A673 (cell line): ENCODE measurements at regions not wholly inside any gene's neighbourhood (a gene's known extent, or its start where the extent isn't known, plus 50 kb on each side); places are given as distances from the start of the nearest gene placed in this dataset.

Experiments used
- BruUV-seq: library from RNA; stranded (reverse); fragments of 400-500 nt; replicated peaks from 2 replicates; lab custom pipeline; 2021; lab: Mats Ljungman, UMichigan
- CTCF ChIA-PET: fragments of 300-600 bp; sonication (Branson Sonifier 250); formaldehyde crosslinking; loops from one replicate; lab custom pipeline; 2022; ENCODE audit warnings: antibody characterized with exemption; lab: Charles Lee
- POLR2A ChIA-PET: fragments of 300-600 bp; sonication (Branson Sonifier 250); formaldehyde crosslinking; loops from one replicate; lab custom pipeline; 2022; ENCODE audit warnings: antibody characterized with exemption; ENCODE audit not compliant: low non-redundant PET; lab: Charles Lee
- DNase-seq: peaks from one replicate; pipeline ENCODE4 v3.0.0-alpha.2; 2015; ENCODE audit warnings: low spot score
- H3K27ac ChIP-seq: fragments of 200-600 bp; sonication (generic); 2 replicates; pipeline ENCODE4 v1.5.1; 2016; ENCODE audit warnings: mixed run types, low read depth, mild to moderate bottlenecking, mixed read lengths, antibody characterized with exemption, low read length; ENCODE audit not compliant: poor library complexity, severe bottlenecking
- H3K27me3 ChIP-seq: fragments of 200-600 bp; sonication (generic); replicated peaks from 2 replicates; pipeline ENCODE4 v1.6.1; 2017; ENCODE audit warnings: mixed run types, low read depth, mild to moderate bottlenecking, mixed read lengths, antibody characterized with exemption, low read length; ENCODE audit not compliant: insufficient read depth, poor library complexity
- H3K36me3 ChIP-seq: fragments of 200-600 bp; sonication (generic); 2 replicates; pipeline ENCODE4 v1.6.1; 2016; ENCODE audit warnings: mixed run types, mild to moderate bottlenecking, mixed read lengths, antibody characterized with exemption, low read length; ENCODE audit not compliant: insufficient read depth, poor library complexity, severe bottlenecking
- H3K4me1 ChIP-seq: fragments of 200-600 bp; sonication (generic); 2 replicates; pipeline ENCODE4 v1.6.1; 2017; ENCODE audit warnings: mixed run types, mild to moderate bottlenecking, mixed read lengths, antibody characterized with exemption, low read length; ENCODE audit not compliant: insufficient read depth, poor library complexity, severe bottlenecking
- H3K4me3 ChIP-seq: fragments of 200-600 bp; sonication (generic); 2 replicates; pipeline ENCODE4 v1.5.1; 2016; ENCODE audit warnings: low read depth, mixed run types, mild to moderate bottlenecking, mixed read lengths, low read length; ENCODE audit not compliant: poor library complexity, severe bottlenecking
- H3K9me3 ChIP-seq: fragments of 200-600 bp; sonication (generic); 2 replicates; pipeline ENCODE4 v1.6.1; 2016; ENCODE audit warnings: mixed run types, low read depth, mild to moderate bottlenecking, mixed read lengths, antibody characterized with exemption, low read length; ENCODE audit not compliant: poor library complexity, severe bottlenecking
- CTCF ChIP-seq: fragments of 300-800, 200-600 bp; sonication (generic); conservative IDR thresholded peaks from 2 replicates; pipeline ENCODE4 v1.5.1; 2017; ENCODE audit warnings: low read depth, mild to moderate bottlenecking, antibody characterized with exemption, low read length, moderate library complexity, mixed read lengths
- EZH2 ChIP-seq: fragments of 200-600 bp; sonication (generic); IDR thresholded peaks from 2 replicates; pipeline ENCODE4 v1.6.1; 2017; ENCODE audit warnings: borderline replicate concordance, low read depth, mild to moderate bottlenecking, mixed read lengths, antibody characterized with exemption, low read length; ENCODE audit not compliant: poor library complexity, severe bottlenecking
- intact Hi-C: fragments of 100-400 bp; cut with micrococcal nuclease; formaldehyde crosslinking; loops from one replicate; pipeline ENCODE4 v1.10.0; 2022; ENCODE audit not compliant: unreplicated experiment

DNA sequence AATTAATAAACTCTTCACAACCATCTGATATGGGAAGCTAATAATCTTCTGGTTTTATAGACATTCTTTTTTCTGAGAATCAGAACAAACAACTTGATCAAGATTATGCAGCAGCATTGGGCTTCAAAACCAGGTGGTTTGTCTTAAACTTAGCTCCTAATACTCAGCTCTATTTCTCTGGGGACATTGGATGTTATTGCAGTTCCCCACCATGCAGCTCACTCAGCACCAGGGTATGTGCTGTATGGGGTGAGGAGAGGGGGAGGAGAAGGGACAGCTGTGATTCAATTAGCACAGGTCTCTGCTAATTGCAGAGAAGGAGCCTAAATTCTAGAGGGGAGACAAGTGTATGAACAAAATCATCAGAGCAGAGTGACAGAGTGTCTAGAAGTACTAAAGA, 210.7 kb upstream of the TNC start:
- BruUV-seq: no TSS peak
- Histone ChIP-seq H3K36me3 (no peaks in the 10 kb centered on the region), H3K27ac (no peak overlapping the region), H3K9me3 (no peaks in the 10 kb centered on the region), H3K4me1 (peaks cover 4% of the 10 kb centered on the region), H3K4me3 (no peak overlapping the region), H3K27me3 (no peaks in the 10 kb centered on the region)
- TF ChIP-seq CTCF: no peak
- no peak for TF ChIP-seq EZH2
- DNase-seq: no peak
- intact Hi-C loops: no loop called here
- ChIA-PET POLR2A (no interaction called here), CTCF (no interaction called here)

DNA sequence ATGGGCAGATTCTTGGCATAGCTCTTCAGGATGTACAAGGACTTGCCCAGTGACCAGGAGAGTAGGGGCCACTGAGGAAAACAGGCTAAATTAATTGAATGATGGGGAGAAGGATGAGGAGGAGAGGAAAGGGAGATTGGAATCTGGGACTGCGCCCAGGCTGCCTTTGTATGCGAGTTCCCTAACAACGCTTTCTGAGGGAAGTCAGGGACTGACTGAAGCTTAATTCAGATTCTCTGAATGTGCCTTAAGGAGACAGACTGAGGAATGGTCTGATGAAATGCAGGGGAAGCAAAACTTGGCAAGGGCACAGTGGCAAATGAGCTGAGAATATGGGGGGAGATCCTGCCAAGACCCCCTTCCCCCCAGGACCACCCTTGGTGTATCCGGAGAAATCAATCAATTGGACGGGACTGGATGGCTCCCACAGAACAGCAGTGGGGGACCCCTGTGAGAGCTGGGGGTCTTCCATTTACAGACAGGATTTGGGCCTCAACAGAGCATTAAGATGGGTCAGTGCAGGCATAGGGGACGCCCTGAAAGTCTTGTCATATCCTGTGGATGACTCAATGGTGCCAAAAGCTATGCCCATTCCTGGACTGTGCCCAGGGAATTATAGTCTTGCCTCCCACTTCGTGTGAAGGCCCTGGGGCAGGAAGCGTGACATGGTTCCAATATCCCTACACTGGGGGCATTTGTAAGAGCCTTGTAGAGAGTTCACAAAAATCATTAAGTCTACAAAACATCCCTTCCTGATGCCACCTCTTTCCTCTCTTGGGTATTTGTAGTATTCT, 215.5 kb upstream of the TNC start:
- Histone ChIP-seq H3K27ac (no peak overlapping the region), H3K36me3 (no peaks in the 10 kb centered on the region), H3K4me1 (peaks cover under 1% of the 10 kb centered on the region), H3K27me3 (no peaks in the 10 kb centered on the region), H3K4me3 (no peak overlapping the region), H3K9me3 (peaks cover 5% of the 10 kb centered on the region)
- CTCF ChIA-PET: no interaction called here
- TF ChIP-seq EZH2: no peak
- no peak for TF ChIP-seq CTCF
- BruUV-seq: no TSS peak
- no peak for DNase-seq
- POLR2A ChIA-PET: no interaction called here
- intact Hi-C loops: no loop called here

GRCh38 chr9:115335439-115335838, 217.5 kb upstream of the TNC start:
- ChIA-PET CTCF (no interaction called here), POLR2A (no interaction called here)
- H3K4me3 ChIP-seq: no peak overlapping the region
- TF ChIP-seq EZH2 (no peak), CTCF (no peak)
- DNase-seq: no peak
- no TSS peak for BruUV-seq
- intact Hi-C loops: no loop called here
- H3K4me1 ChIP-seq: no peaks in the 10 kb centered on the region
- no peaks in the 10 kb centered on the region for H3K36me3 ChIP-seq
- no peak overlapping the region for H3K27ac ChIP-seq
- H3K9me3 ChIP-seq: peaks cover 5% of the 10 kb centered on the region
- H3K27me3 ChIP-seq: no peaks in the 10 kb centered on the region
